ENCODE measurements at regions not wholly inside any gene's neighbourhood (a gene's known extent, or its start where the extent isn't known, plus 50 kb on each side); places are given as distances from the start of the nearest gene placed in this dataset.
"Not testable (repeated sequence)": the region's sequence is repeated elsewhere in the genome, so short reads cannot be mapped to it uniquely, and the experiment has no call there.

DNA sequence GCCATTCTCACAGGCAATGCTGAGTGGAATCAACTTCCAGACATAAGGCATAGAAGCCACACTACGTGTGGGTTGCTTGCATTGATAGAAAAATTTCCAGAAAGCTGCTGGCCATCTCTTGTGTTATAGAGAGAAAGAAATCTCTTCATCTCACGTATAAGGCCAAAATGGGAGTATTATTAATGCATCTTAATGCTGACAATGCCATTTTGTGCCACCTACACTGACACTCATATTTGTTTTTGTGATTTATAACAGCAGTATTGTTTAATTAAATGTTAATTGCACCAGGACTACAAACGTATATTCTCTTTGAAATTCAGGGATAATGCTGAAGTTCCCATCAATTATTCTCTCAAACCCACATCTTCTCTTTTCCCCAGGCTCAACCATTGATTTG, 56.1 kb upstream of the TMEM132D start:
- DNase-seq = no peak

DNA sequence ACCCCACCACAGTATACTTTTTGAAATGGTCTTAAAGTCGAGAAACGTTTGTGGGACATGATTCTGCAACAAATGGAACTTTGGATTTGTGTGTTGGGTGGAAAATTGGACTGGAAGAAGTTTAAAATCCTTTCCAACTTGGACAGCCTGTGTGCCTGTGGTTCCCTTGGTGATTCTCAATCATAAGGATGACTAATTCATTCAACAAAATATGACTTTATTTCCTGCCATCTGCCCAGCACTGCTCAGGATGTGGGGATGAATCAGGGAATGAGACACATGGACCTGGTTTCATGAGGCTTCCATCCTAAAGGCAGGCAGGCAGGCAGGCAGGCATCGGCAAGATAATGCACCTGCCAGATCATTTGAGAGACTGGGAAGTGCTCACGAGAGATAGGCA, 57.3 kb upstream of the TMEM132D start:
- no peak for DNase-seq

DNA sequence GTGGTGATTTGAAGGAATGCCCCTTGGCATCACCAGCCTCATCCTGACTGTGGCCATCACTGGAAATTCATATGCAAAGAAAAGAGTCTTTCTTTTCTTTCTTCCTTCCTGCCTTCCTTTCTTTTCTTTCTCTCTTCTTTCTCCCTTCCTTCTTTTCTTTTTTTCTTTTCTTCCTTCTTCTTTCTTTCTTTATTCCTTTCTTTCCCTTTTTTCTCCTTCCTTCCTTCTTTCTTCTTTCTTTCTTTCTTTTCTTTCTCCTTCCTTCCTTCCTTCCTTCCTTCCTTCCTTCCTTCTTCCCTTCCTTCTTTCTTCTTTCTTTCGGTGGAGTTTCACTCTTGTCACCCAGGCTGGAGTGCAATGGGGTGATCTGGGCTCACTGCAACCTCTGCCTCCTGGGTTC, 58.0 kb upstream of the TMEM132D start:
- DNase-seq = no peak

DNA sequence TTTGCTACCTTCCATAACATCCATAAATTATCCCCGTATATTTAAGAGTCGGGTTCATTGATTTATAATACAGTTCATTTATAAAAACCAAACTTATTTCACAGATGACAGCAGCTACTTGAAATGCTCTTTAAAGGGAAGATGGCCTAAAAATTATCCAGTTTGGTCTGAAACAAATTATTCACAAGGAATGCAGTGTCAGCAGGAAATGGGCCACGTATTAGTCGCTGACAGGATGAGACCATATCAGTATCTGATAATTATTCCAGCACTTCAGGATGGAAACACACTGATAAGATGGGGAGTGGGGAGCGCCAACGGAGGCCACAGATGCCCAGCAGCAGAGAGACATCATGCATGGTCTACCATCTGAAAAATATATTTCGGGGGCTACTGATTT, 60.5 kb upstream of the TMEM132D start:
- no peak for DNase-seq

DNA sequence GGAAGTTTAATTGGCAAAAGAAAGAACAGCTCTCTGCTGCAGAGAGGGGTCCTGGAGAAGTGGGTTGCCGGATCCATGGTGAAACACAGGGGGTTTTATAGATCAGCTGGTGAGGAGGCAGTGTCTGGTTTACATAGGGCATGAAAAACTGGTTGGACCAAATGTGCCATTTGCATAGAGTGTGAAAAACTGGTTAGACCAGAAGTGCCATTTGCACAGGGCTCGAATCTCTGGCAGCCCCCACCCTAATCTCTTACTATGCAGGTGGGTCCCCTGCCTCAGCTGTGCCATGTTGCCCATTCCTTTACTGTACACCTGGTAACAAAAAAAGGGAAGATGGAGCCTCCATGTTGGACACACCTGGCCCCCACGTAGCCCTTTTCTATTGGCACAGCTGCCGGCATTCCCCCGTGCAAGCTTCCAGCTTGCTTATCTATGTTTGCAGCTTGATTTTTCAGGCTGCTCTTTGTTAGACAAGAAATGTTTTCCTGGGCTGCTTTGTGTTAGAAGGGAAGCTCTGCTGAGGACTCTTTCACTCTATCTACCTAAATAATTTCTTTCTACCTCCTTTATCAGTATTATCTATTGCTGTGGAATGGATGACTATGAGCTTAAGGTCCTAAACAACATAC, 61.1 kb upstream of the TMEM132D start:
- DNase-seq = no peak

DNA sequence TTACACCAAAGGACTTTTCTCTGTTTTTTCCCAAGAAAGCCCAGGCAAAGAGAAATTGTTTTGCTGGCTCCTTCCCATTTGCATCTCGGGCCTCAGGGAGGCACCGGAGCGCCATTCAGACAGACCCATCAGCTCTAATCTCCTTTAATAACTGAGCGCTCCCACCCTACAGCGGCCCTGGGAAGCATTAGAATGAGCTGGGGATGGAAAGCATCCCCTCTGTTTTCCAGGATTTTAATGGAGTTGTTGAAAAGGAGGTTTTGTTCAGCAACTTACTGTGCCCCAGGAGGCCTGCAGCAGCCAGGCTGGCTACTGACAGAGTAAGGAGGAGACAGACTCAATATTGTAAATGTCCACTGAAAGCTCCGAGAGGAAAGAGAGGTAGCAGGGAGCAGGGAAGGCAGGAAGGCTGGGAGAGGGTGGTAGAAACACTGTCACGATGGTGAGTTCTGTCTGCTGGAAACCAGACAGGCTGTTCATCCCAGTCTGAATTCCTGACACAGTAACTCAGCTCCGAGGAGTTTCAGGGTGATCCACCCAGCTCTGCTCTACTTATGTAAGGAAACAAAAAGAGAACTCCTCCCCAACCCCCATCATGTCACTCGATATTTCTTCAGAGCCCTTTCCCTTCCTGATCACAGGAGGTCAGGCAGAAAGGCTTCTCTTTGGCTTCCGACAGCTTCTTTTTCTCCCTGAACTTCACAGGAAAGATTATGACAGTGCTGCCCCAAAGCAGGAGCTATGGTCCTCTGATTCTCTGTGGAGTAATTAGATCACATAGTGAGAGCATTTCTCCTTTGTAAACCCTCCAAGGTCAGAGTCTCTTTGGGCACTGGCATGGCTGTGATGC, 62.5 kb upstream of the TMEM132D start:
- no peak for DNase-seq

DNA sequence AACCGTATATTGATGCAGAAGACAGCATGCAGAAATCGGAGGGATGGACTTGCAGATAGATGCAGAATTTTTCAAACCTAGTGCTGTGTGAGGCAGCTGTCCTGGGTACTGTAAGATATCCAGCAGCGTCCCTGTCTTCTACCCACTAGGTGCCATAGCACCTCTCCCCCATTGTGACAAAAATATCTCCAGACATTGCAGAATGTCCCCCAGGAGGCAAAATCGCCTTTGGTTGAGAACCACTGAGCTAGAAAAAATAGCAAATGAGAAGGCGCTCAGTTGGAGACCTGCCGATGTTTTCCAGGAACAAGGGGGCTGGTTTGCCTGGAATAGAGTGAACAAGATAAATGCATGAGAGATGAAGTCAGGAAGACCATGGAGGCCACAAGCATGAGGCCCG, 67.9 kb upstream of the TMEM132D start:
- no peak for DNase-seq

DNA sequence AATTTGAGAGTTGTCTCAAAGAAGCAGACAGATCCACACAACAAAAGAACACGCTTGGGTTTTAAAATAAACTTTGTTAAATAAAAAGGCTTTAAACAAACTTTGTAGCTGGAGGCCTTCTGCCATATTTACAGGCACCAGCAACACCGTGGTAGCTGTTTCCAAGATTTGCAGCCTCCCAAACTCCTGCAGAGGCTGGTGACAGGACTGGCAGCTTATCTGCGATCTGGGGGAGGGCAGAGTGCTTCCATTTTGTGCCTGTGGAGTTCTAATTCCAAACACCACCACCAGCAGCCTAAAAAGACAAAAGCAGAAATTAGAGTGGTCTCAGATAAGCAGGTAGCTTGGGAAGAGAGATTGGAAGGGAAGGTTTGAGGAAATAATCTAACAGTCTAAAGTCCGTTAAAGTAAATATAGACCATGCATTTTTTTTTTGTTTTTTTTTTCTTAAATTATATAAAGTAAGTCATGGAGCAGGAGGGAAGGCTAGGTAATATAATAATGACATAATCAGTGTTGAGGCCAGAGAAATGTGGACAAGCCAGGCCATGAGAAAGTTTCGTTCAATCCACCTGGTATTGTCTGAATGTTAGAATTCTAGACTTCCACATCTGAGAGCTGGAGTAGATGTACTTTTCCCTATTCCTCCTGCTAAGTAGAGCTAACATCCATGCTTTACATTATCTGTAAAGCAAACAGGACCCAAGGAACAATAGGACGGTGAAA, 69.6 kb upstream of the TMEM132D start:
- DNase-seq = no peak

DNA sequence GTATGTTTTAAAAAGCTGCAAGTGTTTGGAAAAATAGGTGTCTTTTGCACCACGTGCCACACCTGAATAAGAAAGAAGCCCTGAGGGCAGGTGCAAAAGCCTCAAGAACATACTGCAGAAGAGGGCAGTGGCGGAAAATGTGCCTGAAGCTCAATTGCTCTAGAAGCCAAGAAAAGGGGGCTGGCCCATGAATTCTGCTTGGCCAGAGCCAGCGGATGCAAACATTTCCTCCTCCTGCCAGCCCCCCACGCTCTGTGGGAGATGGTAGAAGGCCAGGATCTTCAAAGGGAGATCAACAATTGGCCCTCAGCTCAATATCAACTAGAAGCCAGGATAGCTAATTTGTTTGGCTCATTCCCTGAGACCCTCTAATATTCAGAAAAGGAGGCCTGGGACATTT, 80.3 kb upstream of the TMEM132D start:
- no peak for DNase-seq

DNA sequence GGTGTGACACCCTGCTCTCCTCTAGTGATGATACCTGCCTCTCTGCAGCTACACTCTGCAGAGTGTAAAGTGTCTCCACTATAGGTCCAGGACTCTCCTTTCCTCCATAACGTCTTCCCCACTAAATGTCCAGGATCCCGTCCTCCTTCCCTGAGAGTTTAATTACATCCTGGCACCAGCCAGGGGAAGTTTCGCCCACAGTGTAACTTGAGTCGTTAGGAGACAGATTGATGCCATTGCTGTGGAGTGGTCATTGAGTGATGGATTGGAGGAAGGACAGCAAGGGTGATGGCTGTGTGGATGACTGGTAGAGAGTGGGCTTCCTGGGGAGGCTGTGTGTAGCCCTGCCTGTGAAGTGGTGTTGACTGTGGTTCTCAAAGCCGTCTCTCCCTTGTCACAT, 84.0 kb upstream of the TMEM132D start:
- no peak for DNase-seq

DNA sequence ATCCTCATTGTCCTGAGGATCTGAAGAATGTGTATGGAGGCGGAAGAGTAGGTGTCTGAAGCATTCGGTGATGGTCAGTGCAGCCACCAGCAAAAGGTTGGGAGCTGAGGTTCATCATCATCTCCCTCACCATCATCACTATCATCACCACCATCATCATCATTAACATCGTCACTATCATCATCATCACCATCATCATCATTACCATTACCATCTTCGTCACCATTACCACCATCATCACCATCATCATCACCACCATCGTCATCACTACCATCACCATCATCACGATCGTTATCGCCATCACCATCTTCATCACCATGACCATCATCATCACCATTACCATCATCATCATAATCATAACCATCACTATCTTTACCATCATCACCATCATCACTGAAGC, 90.8 kb upstream of the TMEM132D start:
- no peak for DNase-seq

DNA sequence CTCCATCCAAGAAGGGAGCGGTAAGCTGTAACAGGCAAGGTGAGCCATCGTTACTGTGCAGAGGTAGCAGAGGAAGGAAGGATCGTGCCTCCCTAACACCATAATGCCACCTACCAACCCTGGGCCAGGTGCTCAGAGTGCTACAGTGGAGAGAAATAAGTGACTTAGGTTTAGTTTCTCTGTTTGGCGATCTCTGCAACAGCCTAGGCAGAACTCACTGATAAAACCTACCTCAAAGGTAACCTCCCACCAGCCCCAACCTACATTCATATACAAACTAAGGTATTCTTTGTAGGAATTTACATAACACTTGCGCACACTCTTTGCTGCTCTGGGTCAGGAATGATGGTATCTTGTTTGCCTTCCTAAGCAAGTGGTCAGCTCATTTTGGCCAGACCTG, 93.4 kb upstream of the TMEM132D start:
- no peak for DNase-seq

DNA sequence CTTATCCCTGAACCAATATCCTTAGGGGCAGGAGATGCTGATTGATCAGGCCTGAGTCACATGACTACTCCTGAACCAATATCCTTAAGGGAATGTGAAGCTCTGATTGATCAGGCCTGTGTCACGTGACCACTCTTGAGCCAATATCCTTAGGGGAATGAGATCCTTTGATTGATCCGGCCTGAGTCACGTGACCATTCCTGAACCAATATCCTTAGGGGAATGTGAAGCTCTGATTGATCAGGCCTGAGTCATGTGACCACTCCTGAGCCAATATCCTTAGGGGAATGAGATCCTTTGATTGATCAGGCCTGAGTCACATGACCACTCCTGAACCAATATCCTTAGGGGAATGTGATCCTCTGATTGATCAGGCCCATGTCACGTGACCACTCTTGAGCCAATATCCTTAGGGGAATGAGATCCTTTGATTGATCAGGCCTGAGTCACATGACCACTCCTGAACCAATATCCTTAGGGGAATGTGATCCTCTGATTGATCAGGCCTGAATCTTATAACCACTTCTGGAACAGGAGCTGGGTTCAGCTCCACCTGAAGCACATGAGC, 100.6 kb upstream of the TMEM132D start:
- not testable (repeated sequence) for DNase-seq

DNA sequence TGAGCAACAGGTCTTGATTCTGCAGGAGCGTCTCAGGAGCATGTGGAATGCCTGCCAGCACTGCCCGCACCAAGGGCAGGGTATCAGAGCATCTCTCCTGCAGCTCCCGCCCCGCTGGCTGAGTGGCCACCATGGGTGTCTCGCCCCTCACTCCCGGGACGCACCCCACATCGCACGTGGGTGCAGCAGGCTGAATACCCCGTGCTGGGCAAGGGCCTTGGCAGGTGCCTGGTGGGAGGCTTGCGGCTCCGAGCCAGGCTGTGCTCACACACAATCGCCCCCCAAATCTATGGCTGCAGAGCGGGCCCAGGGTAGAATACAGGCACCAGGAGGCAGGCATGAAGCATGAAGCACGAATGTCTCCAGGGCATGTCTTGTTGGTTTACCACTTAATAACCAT, 103.9 kb upstream of the TMEM132D start:
- no peak for DNase-seq

DNA sequence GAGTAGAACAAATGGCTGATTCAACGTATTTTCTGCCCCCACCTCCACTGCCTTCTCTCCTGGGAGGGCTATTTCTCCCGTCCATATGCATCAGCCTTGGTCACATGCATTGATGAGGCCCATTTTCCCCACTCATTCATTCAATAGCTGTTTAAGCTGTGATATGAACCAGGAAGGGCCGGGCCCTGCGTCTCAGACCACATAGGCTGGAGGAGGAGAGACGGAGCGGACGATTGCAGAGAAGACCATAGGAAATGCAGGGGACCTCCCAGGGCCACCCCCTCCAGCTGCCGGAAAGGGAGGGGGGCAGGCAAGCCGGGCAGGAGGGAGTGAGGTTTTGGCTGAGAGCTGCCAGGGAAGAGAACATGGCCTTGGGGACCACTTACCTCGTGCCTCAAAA, 104.4 kb upstream of the TMEM132D start:
- no peak for DNase-seq

DNA sequence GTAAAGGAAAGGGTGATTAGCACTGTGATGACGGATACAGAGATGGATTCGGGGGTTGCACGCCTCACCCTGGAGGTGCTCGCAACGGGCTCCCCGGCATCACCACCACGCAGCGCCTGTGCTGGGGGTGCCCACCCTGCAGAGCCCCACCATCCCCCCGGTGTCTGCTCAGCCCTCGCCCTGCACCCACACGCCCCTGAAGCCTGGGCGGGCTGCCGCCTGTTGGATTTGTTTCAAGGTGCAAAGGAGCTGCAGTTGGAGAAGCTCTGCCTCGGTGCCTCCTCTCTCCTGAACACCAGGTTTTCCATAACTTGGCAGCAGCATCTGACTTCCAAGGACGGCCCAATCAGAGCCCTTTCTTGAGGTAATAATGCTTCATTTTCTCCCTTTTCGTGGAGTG, 106.1 kb upstream of the TMEM132D start:
- no peak for DNase-seq

DNA sequence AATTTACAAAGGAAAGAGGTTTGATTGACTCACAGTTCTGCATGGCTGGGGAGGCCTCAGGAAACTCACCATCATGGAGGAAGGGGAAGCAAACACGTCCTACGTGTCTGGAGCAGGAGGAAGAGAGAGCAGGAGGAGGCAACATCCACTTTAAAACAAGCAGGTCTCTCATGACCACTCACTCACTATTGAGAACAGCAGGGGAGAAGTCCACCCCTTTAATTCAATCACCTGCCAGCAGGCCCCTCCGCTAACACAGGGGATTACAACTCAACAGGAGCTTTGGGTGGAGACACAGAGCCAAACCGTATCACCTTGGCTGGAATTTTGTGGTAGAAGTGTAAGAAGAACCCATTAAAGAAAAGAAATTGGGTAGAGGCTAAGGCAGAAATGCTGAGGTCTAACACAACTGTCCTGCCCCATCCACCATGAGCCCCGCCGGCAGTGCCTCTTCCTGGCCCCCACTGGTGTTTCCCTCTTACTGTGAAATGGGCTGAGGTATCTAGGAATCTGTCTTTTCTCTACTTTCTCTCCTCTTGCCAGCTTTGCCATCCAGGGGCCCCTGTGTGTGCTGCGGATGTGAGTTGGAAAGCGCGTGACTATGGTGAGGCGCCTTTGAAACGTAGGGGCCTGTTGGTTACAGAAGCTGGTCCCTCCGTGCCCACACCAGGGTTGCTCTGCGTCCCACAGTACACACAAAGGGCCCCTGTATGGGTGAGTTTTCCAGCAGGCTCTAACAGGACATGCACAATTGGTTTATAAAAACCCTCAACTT, 108.0 kb upstream of the TMEM132D start:
- DNase-seq = no peak

DNA sequence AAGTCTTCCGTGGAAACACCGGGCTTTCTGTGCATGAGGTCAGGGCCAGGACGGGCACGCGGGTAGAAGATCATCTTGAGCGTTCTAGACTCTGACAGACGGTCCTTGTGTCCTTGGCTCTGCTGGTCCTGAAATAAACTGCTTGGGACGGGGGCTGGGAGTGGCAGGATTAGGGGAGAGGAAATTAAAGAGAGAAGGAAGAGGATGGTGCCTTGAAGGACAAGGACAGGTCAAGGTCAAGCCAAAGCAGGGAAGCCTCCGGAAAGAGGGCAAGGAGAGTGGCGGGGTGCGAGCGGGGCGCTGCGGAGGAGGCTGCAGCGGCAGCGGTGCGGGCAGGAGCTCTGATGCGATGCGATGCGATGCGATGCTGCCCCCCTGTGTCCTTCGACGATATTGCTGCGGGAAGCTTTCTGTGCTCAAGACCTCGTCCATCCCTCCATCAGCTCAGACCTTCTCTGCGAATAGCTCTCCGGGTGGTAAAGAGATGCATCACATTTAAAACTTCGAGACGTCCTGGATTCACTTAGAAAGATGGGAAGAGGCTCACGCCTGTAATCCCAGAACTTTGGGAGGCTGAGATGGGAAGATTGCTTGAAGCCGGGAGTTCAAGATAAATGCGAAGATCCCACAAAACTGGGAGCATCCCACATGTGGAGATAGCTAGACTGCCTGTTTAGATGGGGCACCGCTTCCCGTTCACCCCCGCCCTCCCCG, 110.1 kb upstream of the TMEM132D start:
- peak; percentile 35 for DNase-seq

DNA sequence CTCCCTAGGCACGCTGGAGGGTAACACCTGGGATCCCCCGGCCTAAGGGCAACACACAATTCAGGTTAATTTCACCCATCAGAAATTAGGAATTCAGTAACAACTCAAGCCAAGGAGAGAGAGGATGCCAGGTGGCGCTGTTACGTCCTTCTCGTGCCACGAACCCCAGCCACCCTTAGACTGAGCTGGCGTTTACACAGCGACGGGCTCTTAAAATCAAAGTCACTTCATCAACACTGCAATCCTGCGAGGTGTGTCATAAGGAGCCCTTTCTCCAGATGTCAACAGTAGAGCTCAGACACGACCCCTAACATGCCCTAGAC, 110.6 kb upstream of the TMEM132D start:
- no peak for DNase-seq

DNA sequence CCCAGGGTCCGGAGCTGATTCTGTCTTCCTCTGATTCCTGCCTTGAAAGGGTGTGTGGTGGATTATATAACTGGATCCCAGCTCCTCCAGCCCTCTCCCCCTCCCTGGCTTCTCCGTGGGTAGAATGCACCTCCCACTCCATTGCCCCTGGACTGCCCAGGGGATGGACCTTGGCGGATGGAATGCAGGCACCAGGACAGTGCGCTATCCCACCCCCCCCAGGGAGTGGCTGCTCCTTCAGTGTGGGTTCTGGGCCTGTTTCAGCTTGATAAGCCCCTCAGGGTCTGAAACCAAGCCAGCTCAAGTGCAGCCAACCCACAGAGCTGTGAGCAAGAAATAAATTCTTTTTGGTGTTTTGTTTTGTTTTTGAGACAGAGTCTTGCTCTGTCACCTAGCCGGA, 112.4 kb upstream of the TMEM132D start:
- no peak for DNase-seq

DNA sequence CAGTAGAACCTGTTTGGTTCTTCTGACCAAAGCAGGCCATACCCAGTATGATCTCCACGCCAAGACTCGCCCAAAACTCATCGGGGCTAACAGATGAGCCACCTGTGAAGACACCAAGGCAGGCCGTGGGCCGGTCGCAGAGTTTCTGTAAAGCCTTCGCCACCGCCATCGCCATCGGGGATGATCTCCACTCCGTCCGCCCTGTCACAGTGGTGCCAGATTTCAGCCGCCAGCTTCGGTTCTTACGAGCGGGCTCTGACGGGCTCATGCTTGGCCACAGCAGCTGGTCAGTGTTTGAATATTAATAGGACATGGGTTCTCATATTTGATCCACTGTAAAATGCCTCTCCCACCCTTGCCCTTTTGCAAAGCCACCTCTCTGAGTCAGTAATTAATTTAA, 113.2 kb upstream of the TMEM132D start:
- DNase-seq = no peak
